A673 (cell line): ENCODE measurements at regions not wholly inside any gene's neighbourhood (a gene's known extent, or its start where the extent isn't known, plus 50 kb on each side); places are given as distances from the start of the nearest gene placed in this dataset.

ENCODE experiments used
- EZH2 ChIP-seq: fragments of 200-600 bp; sonication (generic); IDR thresholded peaks from 2 replicates; pipeline ENCODE4 v1.6.1; 2017; ENCODE audit warnings: borderline replicate concordance, low read depth, mild to moderate bottlenecking, mixed read lengths, antibody characterized with exemption, low read length; ENCODE audit not compliant: poor library complexity, severe bottlenecking
- TF ChIP-seq, protein P1 (sequence below): fragments of 300-800, 200-600 bp; sonication (generic); conservative IDR thresholded peaks from 2 replicates; pipeline ENCODE4 v1.5.1; 2017; ENCODE audit warnings: low read depth, mild to moderate bottlenecking, antibody characterized with exemption, low read length, moderate library complexity, mixed read lengths

DNA sequence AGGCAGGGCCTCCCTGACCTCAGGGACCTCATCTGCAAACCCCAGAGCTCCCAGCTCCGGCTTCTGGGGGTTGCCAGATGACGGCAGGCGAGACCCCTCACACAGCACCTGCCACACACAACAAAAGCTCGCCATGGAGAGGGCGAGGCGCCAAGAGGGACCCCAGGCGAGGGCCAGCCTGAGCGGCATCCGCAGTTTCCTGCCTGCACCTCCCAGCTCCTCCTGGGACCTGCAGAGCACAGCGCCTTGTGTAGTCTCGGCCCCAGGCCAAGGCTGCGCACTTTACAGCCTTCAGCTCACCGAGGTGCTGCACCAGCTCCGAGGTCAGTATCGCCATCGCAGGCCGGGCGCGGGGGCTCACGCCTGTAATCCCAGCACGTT is 82.4 kb upstream of the ADAMTS2 start:
- TF ChIP-seq, protein P1, sequence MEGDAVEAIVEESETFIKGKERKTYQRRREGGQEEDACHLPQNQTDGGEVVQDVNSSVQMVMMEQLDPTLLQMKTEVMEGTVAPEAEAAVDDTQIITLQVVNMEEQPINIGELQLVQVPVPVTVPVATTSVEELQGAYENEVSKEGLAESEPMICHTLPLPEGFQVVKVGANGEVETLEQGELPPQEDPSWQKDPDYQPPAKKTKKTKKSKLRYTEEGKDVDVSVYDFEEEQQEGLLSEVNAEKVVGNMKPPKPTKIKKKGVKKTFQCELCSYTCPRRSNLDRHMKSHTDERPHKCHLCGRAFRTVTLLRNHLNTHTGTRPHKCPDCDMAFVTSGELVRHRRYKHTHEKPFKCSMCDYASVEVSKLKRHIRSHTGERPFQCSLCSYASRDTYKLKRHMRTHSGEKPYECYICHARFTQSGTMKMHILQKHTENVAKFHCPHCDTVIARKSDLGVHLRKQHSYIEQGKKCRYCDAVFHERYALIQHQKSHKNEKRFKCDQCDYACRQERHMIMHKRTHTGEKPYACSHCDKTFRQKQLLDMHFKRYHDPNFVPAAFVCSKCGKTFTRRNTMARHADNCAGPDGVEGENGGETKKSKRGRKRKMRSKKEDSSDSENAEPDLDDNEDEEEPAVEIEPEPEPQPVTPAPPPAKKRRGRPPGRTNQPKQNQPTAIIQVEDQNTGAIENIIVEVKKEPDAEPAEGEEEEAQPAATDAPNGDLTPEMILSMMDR = no peak
- TF ChIP-seq EZH2 = no peak
